Panc1 (cell line): ENCODE measurements at regions not wholly inside any gene's neighbourhood (a gene's known extent, or its start where the extent isn't known, plus 50 kb on each side); places are given as distances from the start of the nearest gene placed in this dataset.

Source experiments
- ATAC-seq: fragments of 200-7000 bp; cut with Tn5 transposase; 2 replicates; pipeline ENCODE4 v1.9.1; 2020; ENCODE audit warnings: mild to moderate bottlenecking, moderate library complexity
- BruUV-seq: library from RNA; stranded (reverse); fragments of 400-500 nt; replicated peaks from 2 replicates; lab custom pipeline; 2021; lab: Mats Ljungman, UMichigan
- CTCF ChIA-PET: fragments of 300-600 bp; sonication (Branson Sonifier 250); formaldehyde crosslinking; loops from one replicate; lab custom pipeline; 2022; ENCODE audit warnings: antibody characterized with exemption; lab: Charles Lee
- POLR2A ChIA-PET: fragments of 300-600 bp; sonication (Branson Sonifier 250); formaldehyde crosslinking; loops from one replicate; lab custom pipeline; 2022; ENCODE audit warnings: antibody characterized with exemption; lab: Charles Lee
- DNase-seq: peaks from one replicate; pipeline ENCODE4 v3.0.0-alpha.2; 2010; ENCODE audit warnings: low read depth, low spot score
- H3K27ac ChIP-seq: 2 replicates; pipeline ENCODE4 v1.5.1; 2011; ENCODE audit warnings: mild to moderate bottlenecking, low read length, inconsistent platforms
- H3K27me3 ChIP-seq: fragments of 200-500 bp; sonication (Bioruptor generic); 2 replicates; pipeline ENCODE4 v1.6.0; 2014; ENCODE audit warnings: low read length, inconsistent platforms; ENCODE audit not compliant: control insufficient read depth, insufficient read depth
- H3K36me3 ChIP-seq: fragments of 200-500 bp; sonication (Bioruptor generic); 2 replicates; pipeline ENCODE4 v1.5.1; 2014; ENCODE audit warnings: inconsistent platforms, mild to moderate bottlenecking, low read length, moderate library complexity; ENCODE audit not compliant: control insufficient read depth, insufficient read depth
- H3K4me1 ChIP-seq: 2 replicates; pipeline ENCODE4 v1.5.1; 2011; ENCODE audit warnings: inconsistent platforms, mild to moderate bottlenecking, low read length, moderate library complexity; ENCODE audit not compliant: control insufficient read depth, insufficient read depth
- H3K4me3 ChIP-seq, 2 experiments: 2 replicates each; pipeline ENCODE4 v1.5.1; 2011 to 2012; ENCODE audit warnings: low read depth in 2 of 2, low read length in 2 of 2, mild to moderate bottlenecking in 2 of 2, inconsistent platforms in 1 of 2, moderate library complexity in 1 of 2
- H3K9me3 ChIP-seq: fragments of 200-500 bp; sonication (Bioruptor generic); 2 replicates; pipeline ENCODE4 v1.5.1; 2014; ENCODE audit warnings: low read depth, mild to moderate bottlenecking, inconsistent platforms, low read length, moderate library complexity; ENCODE audit not compliant: control insufficient read depth, insufficient read depth
- CTCF ChIP-seq: fragments of 450-650 bp; IDR thresholded peaks from 2 replicates; pipeline ENCODE4 v1.5.1; 2017; ENCODE audit warnings: mild to moderate bottlenecking
- POLR2AphosphoS5 ChIP-seq: IDR thresholded peaks from 2 replicates; pipeline ENCODE4 v1.6.1; 2012; ENCODE audit warnings: mild to moderate bottlenecking, low read depth, low read length, moderate library complexity
- REST ChIP-seq, 2 experiments: IDR thresholded peaks; 2 replicates each; pipeline ENCODE4 v1.6.1; 2011 to 2012; ENCODE audit warnings: low read depth in 2 of 2, control low read depth in 1 of 2, low read length in 1 of 2, mild to moderate bottlenecking in 1 of 2, moderate library complexity in 1 of 2; ENCODE audit not compliant: insufficient read depth in 1 of 2
- SIN3A ChIP-seq: IDR thresholded peaks from 2 replicates; pipeline ENCODE4 v1.6.1; 2012; ENCODE audit warnings: low read depth, mild to moderate bottlenecking, low read length, moderate library complexity, borderline replicate concordance; ENCODE audit not compliant: insufficient read depth
- TCF7L2 ChIP-seq: IDR thresholded peaks from 2 replicates; pipeline ENCODE4 v1.6.1; 2011; ENCODE audit warnings: mild to moderate bottlenecking, low read depth, low read length, inconsistent platforms
- in situ Hi-C: cut with HindIII; loops from 2 replicates; pipeline ENCODE4 v1.10.0; 2016; ENCODE audit warnings: low sequenced_read_pairs, low pct_unique_long_range_greater_than_20kb
- intact Hi-C: fragments of 100-400 bp; cut with micrococcal nuclease; formaldehyde crosslinking; loops from one replicate; pipeline ENCODE4 v1.10.0; 2022; ENCODE audit not compliant: unreplicated experiment

GRCh38 chr12:70060634-70061033 lies 182.6 kb upstream of the CNOT2 start:
- Histone ChIP-seq H3K4me1 (no peaks in the 10 kb centered on the region), H3K4me3 (no peak overlapping the region), H3K27me3 (no peaks in the 10 kb centered on the region), H3K36me3 (no peaks in the 10 kb centered on the region), H3K27ac (no peak overlapping the region), H3K9me3 (no peaks in the 10 kb centered on the region)
- BruUV-seq: no TSS peak
- POLR2A ChIA-PET: no interaction called here
- DNase-seq (no peak), ATAC-seq (no peak)
- TF ChIP-seq SIN3A (no peak), REST (IDR thresholded peaks at IDR 0.05; ENCODE audit: insufficient read depth in 1 of 2, low read depth in 2 of 2, low read length in 1 of 2) (no peak), TCF7L2 (no peak), CTCF (no peak), POLR2AphosphoS5 (no peak)
- CTCF ChIA-PET: no interaction called here
- in situ Hi-C loops (no loop called here), intact Hi-C loops (no loop called here)

GRCh38 chr12:70068743-70069142 lies 174.5 kb upstream of the CNOT2 start:
- POLR2A ChIA-PET: no interaction called here
- CTCF ChIA-PET: no interaction called here
- intact Hi-C loops (no loop called here), in situ Hi-C loops (no loop called here)
- TF ChIP-seq CTCF (no peak), REST (IDR thresholded peaks at IDR 0.05; ENCODE audit: insufficient read depth in 1 of 2, low read depth in 2 of 2, low read length in 1 of 2) (no peak), SIN3A (no peak), TCF7L2 (no peak), POLR2AphosphoS5 (no peak)
- Histone ChIP-seq H3K4me1 (no peaks in the 10 kb centered on the region), H3K36me3 (no peaks in the 10 kb centered on the region), H3K27ac (no peak overlapping the region), H3K4me3 (no peak overlapping the region), H3K9me3 (no peaks in the 10 kb centered on the region), H3K27me3 (no peaks in the 10 kb centered on the region)
- no peak for ATAC-seq
- no peak for DNase-seq
- no TSS peak for BruUV-seq
